ENCODE measurements at regions not wholly inside any gene's neighbourhood (a gene's known extent, or its start where the extent isn't known, plus 50 kb on each side); places are given as distances from the start of the nearest gene placed in this dataset.
A peak's percentile ranks its signal among the peaks of the same experiment; 100 is the strongest.
"Not testable (repeated sequence)": the region's sequence is repeated elsewhere in the genome, so short reads cannot be mapped to it uniquely, and the experiment has no call there.

- H3K36me3 ChIP-seq (ENCODE audit: insufficient read depth): no peaks in the 10 kb centered on the region
- H4K20me1 ChIP-seq (ENCODE audit: insufficient read depth): no peaks in the 10 kb centered on the region
- H3K4me1 ChIP-seq (ENCODE audit: low read depth, poor library complexity, severe bottlenecking): no peaks in the 10 kb centered on the region
- no peak for TF ChIP-seq CTCF (conservative IDR thresholded peaks at IDR 0.05; ENCODE audit: low read depth, low read length)
- no peak overlapping the region for H3K9ac ChIP-seq
- H3K79me2 ChIP-seq (ENCODE audit: insufficient read depth, low read depth): no peaks in the 10 kb centered on the region
- H3K27ac ChIP-seq: no peak overlapping the region
- H3K4me3 ChIP-seq (IDR thresholded peaks at IDR 0.05; ENCODE audit: insufficient read depth, low read depth, low read length): no peak overlapping the region
- no peak overlapping the region for H2AFZ ChIP-seq (ENCODE audit: low read depth)
- H3K4me2 ChIP-seq: no peak overlapping the region
- H3K27me3 ChIP-seq (ENCODE audit: insufficient read depth, low read depth): no peaks in the 10 kb centered on the region
These were observed 141.3 kb upstream of the FZD8 start for GRCh38 chr10:35783305-35783838.

GRCh38 chr10:35781643-35782035 lies 139.5 kb upstream of the FZD8 start:
- Histone ChIP-seq H3K4me3 (IDR thresholded peaks at IDR 0.05; ENCODE audit: insufficient read depth, low read depth, low read length) (no peak overlapping the region), H3K27ac (no peak overlapping the region), H3K4me2 (no peak overlapping the region), H3K9ac (no peak overlapping the region), H2AFZ (ENCODE audit: low read depth) (no peak overlapping the region), H3K27me3 (ENCODE audit: insufficient read depth, low read depth) (no peaks in the 10 kb centered on the region), H3K79me2 (ENCODE audit: insufficient read depth, low read depth) (no peaks in the 10 kb centered on the region), H3K4me1 (ENCODE audit: low read depth, poor library complexity, severe bottlenecking) (no peaks in the 10 kb centered on the region), H4K20me1 (ENCODE audit: insufficient read depth) (no peaks in the 10 kb centered on the region), H3K36me3 (ENCODE audit: insufficient read depth) (no peaks in the 10 kb centered on the region)
- TF ChIP-seq CTCF (conservative IDR thresholded peaks at IDR 0.05; ENCODE audit: low read depth, low read length): 0 out of 2 replicates have a peak, but pooled peaks have one; percentile 13

GRCh38 chr10:35780970-35781642 lies 139.0 kb upstream of the FZD8 start:
- Histone ChIP-seq H3K4me2 (no peak overlapping the region), H3K27ac (no peak overlapping the region), H3K36me3 (ENCODE audit: insufficient read depth) (no peaks in the 10 kb centered on the region), H3K9ac (no peak overlapping the region), H3K4me1 (ENCODE audit: low read depth, poor library complexity, severe bottlenecking) (no peaks in the 10 kb centered on the region), H2AFZ (ENCODE audit: low read depth) (no peak overlapping the region), H3K4me3 (IDR thresholded peaks at IDR 0.05; ENCODE audit: insufficient read depth, low read depth, low read length) (no peak overlapping the region), H4K20me1 (ENCODE audit: insufficient read depth) (no peaks in the 10 kb centered on the region), H3K79me2 (ENCODE audit: insufficient read depth, low read depth) (no peaks in the 10 kb centered on the region), H3K27me3 (ENCODE audit: insufficient read depth, low read depth) (no peaks in the 10 kb centered on the region)
- no peak for TF ChIP-seq CTCF (conservative IDR thresholded peaks at IDR 0.05; ENCODE audit: low read depth, low read length)

- H3K79me2 ChIP-seq (ENCODE audit: insufficient read depth, low read depth): no peaks in the 10 kb centered on the region
- H3K27me3 ChIP-seq (ENCODE audit: insufficient read depth, low read depth): no peaks in the 10 kb centered on the region
- H3K4me3 ChIP-seq (IDR thresholded peaks at IDR 0.05; ENCODE audit: insufficient read depth, low read depth, low read length): no peak overlapping the region
- H3K4me2 ChIP-seq: no peak overlapping the region
- no peaks in the 10 kb centered on the region for H3K4me1 ChIP-seq (ENCODE audit: low read depth, poor library complexity, severe bottlenecking)
- no peak overlapping the region for H3K27ac ChIP-seq
- TF ChIP-seq CTCF (conservative IDR thresholded peaks at IDR 0.05; ENCODE audit: low read depth, low read length): no peak
- no peaks in the 10 kb centered on the region for H4K20me1 ChIP-seq (ENCODE audit: insufficient read depth)
- no peak overlapping the region for H2AFZ ChIP-seq (ENCODE audit: low read depth)
- no peak overlapping the region for H3K9ac ChIP-seq
- H3K36me3 ChIP-seq (ENCODE audit: insufficient read depth): no peaks in the 10 kb centered on the region
These were observed 136.2 kb upstream of the FZD8 start for GRCh38 chr10:35778306-35778705.

GRCh38 chr10:35776557-35776956 lies 134.5 kb upstream of the FZD8 start:
- not testable (repeated sequence) for H3K36me3 ChIP-seq (ENCODE audit: insufficient read depth); H3K9ac ChIP-seq; H2AFZ ChIP-seq (ENCODE audit: low read depth); H3K4me1 ChIP-seq (ENCODE audit: low read depth, poor library complexity, severe bottlenecking); H4K20me1 ChIP-seq (ENCODE audit: insufficient read depth); H3K4me2 ChIP-seq; H3K27ac ChIP-seq; H3K27me3 ChIP-seq (ENCODE audit: insufficient read depth, low read depth); H3K4me3 ChIP-seq (IDR thresholded peaks at IDR 0.05; ENCODE audit: insufficient read depth, low read depth, low read length); H3K79me2 ChIP-seq (ENCODE audit: insufficient read depth, low read depth)

Data from KMS-11 (cell line).